Body of pancreas (tissue), 4 donors: ENCODE measurements at regions not wholly inside any gene's neighbourhood (a gene's known extent, or its start where the extent isn't known, plus 50 kb on each side); places are given as distances from the start of the nearest gene placed in this dataset.
A peak's percentile ranks its signal among the peaks of the same experiment; 100 is the strongest.

Experiments used
- ATAC-seq: fragments of 150-250 bp; one replicate; pipeline ENCODE4 v1.9.1; 2016
- DNase-seq, 4 donors: peaks; one replicate each; pipeline ENCODE4 v3.0.0-alpha.2; 2019
- H3K27ac ChIP-seq, 4 donors: fragments of 200-600 bp; sonication (generic); 1 replicate in 3 of 4; 2 replicates in 1 of 4; pipeline versions ENCODE4 v1.5.1 to v1.6.1; 2016 to 2019; ENCODE audit warnings: mild to moderate bottlenecking in 1 of 4, mixed read lengths in 1 of 4, moderate library complexity in 1 of 4
- H3K27me3 ChIP-seq, 2 donors: fragments of 200-600 bp; sonication (generic); one replicate each; pipeline ENCODE4 v1.6.0; 2016; ENCODE audit warnings: mild to moderate bottlenecking in 1 of 2
- H3K36me3 ChIP-seq, 2 donors: fragments of 200-600 bp; sonication (generic); replicated peaks in 1 of 2; 2 replicates each; pipeline ENCODE4 v1.5.1; 2016; ENCODE audit warnings: low read depth in 2 of 2; ENCODE audit not compliant: insufficient read depth in 1 of 2
- H3K4me1 ChIP-seq: fragments of 200-600 bp; sonication (generic); one replicate; pipeline ENCODE4 v1.6.0; 2016
- H3K4me3 ChIP-seq, 2 donors: fragments of 200-600 bp; sonication (generic); 1 replicate in 1 of 2; 2 replicates in 1 of 2; pipeline ENCODE4 v1.5.1; 2016 to 2019
- H3K9me3 ChIP-seq, 3 donors: fragments of 200-600 bp; sonication (generic); 1 replicate in 2 of 3; 2 replicates in 1 of 3; pipeline ENCODE4 v1.5.1; 2016
- CTCF ChIP-seq, 7 experiments: fragments of 450-650 bp in 4 of 7; fragments of 200-600 bp in 3 of 7; sonication (generic) in 3 of 7; IDR thresholded peaks; one replicate each; pipeline ENCODE4 v1.5.1; 2016 to 2019; ENCODE audit warnings: antibody characterized with exemption in 7 of 7
- POLR2A ChIP-seq, 3 donors: fragments of 450-650 bp; IDR thresholded peaks; one replicate each; pipeline ENCODE4 v1.6.1; 2016; ENCODE audit warnings: antibody characterized with exemption in 3 of 3, mild to moderate bottlenecking in 2 of 3
- WGBS, 2 donors: methylation state at CpG; one replicate each; pipeline ENCODE4 v1.1.5; 2017; 5-methylcytosine and 5-hydroxymethylcytosine counted together
- intact Hi-C: fragments of 100-400 bp; cut with DNase I; formaldehyde crosslinking; loops from one replicate; pipeline ENCODE4 v1.15.1; 2023

DNA sequence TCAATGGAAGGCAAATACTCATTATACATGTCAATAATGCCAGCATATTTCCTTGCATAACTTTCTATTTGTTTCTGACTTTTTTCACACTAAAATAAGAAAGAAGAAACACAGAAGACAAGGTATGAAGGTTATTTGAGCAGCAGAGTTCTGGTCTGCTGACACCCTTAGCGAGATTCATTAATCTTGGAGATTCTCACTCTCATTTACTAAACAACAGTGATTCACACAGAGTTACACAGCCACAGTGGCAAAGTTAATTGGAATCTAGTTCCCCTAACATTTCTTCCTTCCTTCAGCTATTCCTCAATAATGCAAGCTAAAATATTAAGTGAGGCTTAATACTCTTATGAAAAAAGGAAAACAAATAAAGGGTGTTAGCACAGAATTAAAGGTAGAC, 1044.0 kb downstream of the IGSF11 start:
- intact Hi-C loops, result no loop called here
- no peaks in the 10 kb centered on the region for H3K36me3 ChIP-seq

GRCh38 chr3:117995842-117996437, 1038.7 kb downstream of the IGSF11 start:
- H3K27me3 ChIP-seq, result no peaks in the 10 kb centered on the region
- intact Hi-C loops, result no loop called here
- no peaks in the 10 kb centered on the region for H3K9me3 ChIP-seq
- TF ChIP-seq POLR2A (IDR thresholded peaks at IDR 0.05) (no peak), CTCF (IDR thresholded peaks at IDR 0.05) (no peak)
- H3K4me1 ChIP-seq, result peaks cover 8% of the 10 kb centered on the region
- H3K36me3 ChIP-seq, result no peaks in the 10 kb centered on the region
- 12 to 13% methylated on average over 9 of the region's 9 CpGs for WGBS, 2 donors
- DNase-seq, result no peak
- no peak overlapping the region for H3K27ac ChIP-seq
- no peak overlapping the region for H3K4me3 ChIP-seq
- ATAC-seq, result no peak

More for the DNA sequence above, 1044.0 kb downstream of the IGSF11 start:
- DNase-seq (no peak), ATAC-seq (no peak)
- peaks cover 4% of the 10 kb centered on the region for H3K4me1 ChIP-seq
- WGBS, 2 donors, result 69 to 80% methylated on average over 1 of the region's 1 CpG
- TF ChIP-seq CTCF (IDR thresholded peaks at IDR 0.05), result no peak
- no peak for TF ChIP-seq POLR2A (IDR thresholded peaks at IDR 0.05)
- no peak overlapping the region for H3K27ac ChIP-seq
- no peak overlapping the region for H3K4me3 ChIP-seq
- H3K27me3 ChIP-seq, result no peaks in the 10 kb centered on the region
- H3K9me3 ChIP-seq, result no peaks in the 10 kb centered on the region

DNA sequence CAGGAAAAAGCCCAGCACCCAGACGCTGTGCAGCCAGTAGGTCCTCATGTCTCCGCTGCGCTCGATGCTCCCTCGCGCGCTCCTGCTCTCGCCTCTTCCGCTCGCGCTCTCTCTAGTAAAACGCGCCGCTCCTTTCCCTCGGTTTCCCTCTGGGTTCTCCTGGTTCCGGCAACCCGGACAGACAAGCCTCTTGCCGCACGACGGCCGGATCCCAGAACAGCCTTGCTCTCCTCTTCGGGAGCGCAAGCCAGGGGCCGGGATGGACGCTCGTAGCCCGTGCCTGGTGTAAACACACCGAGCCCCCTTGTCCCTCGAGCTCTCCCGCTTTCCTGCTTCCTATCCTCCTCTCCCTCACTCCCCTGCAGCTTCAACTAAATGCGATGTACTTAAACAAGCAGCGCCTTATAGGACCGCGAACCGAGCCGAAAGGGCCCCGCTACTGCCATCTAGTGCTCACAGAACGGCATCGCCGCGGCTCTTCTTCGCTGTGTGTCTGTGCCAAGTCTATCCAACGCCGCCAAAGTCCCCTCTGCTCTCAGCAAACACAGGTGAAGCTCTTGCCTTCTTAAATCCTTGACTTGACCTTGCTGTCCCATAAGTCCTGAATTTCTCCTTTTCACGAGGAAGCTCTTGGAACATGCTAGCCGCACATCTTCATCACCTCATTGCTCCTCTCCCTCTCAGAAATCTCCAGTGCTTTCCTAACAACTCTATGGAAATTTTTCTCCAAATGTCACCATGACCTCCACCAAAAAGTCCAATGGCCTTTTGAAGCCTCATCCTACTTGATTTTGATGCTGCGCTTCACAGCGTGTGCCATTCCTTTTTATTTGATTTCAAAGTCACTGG, 1037.2 kb downstream of the IGSF11 start:
- Histone ChIP-seq H3K9me3 (no peaks in the 10 kb centered on the region), H3K27ac (no peak overlapping the region), H3K27me3 (no peaks in the 10 kb centered on the region), H3K4me3 (peak overlapping the region; percentile 18 to 24), H3K4me1 (peaks cover 8% of the 10 kb centered on the region), H3K36me3 (no peaks in the 10 kb centered on the region)
- TF ChIP-seq POLR2A (IDR thresholded peaks at IDR 0.05) (peak in 2 of 3 donors; percentile 23), CTCF (IDR thresholded peaks at IDR 0.05) (peak; percentile 57 to 85 (median 71))
- intact Hi-C loops, result no loop called here
- ATAC-seq (peak; percentile 92), DNase-seq (peak; percentile 74 to 81 (median 76))
- 1 to 2% methylated on average over 47 to 48 of the region's 48 CpGs for WGBS, 2 donors

- Histone ChIP-seq H3K4me1 (peaks cover 8% of the 10 kb centered on the region), H3K4me3 (no peak overlapping the region), H3K36me3 (no peaks in the 10 kb centered on the region), H3K27me3 (no peaks in the 10 kb centered on the region), H3K9me3 (no peaks in the 10 kb centered on the region), H3K27ac (no peak overlapping the region)
- no peak for TF ChIP-seq POLR2A (IDR thresholded peaks at IDR 0.05)
- TF ChIP-seq CTCF (IDR thresholded peaks at IDR 0.05), result no peak
- ATAC-seq (no peak), DNase-seq (no peak)
- intact Hi-C loops, result no loop called here
- WGBS, 2 donors, result 29% methylated on average over 4 of the region's 4 CpGs
Observed at GRCh38 chr3:117998071-117998470, 1036.6 kb downstream of the IGSF11 start.
